GM10248 (cell line): ENCODE measurements at regions not wholly inside any gene's neighbourhood (a gene's known extent, or its start where the extent isn't known, plus 50 kb on each side); places are given as distances from the start of the nearest gene placed in this dataset.

Source experiments
- CTCF ChIA-PET: fragments of 300-600 bp; sonication (Branson Sonifier 250); formaldehyde crosslinking; extraction: SDS; loops from one replicate; lab custom pipeline; 2021; ENCODE audit warnings: antibody characterized with exemption; lab: Yijun Ruan, JAX
- POLR2A ChIA-PET: fragments of 350-650 bp; sonication (Branson Sonifier 250); formaldehyde crosslinking; extraction: SDS; loops from one replicate; lab custom pipeline; 2020; ENCODE audit warnings: antibody characterized with exemption; lab: Yijun Ruan, JAX
- DNase-seq: peaks from one replicate; pipeline ENCODE4 v3.0.0; 2012; ENCODE audit errors: extremely low spot score
- TF ChIP-seq, protein P1 (sequence below): IDR thresholded peaks from 2 replicates; pipeline ENCODE4 v1.5.1; 2012; ENCODE audit warnings: mild to moderate bottlenecking, low read depth; ENCODE audit errors: extremely low read depth, missing control alignments, control extremely low read depth

DNA sequence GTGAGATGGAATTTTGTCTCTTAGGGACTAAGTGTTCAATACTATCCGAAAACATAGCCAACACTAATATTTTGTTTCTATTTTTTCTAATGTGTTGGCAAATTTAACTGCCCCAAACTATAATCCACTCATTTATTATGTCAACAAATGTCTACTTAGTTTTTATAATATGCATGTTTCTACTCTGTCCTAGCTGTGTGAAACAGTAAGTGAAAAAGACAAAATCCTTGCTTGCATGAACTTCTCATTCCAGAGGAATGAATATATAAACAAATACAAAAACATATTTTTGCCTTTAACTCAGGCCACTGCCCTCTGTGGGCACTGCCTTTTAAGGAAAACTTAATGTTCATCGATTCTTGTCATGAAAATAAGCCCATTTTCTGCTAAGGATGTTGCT is 1275.4 kb upstream of the CDH18 start:
- no peak for DNase-seq
- TF ChIP-seq, protein P1, sequence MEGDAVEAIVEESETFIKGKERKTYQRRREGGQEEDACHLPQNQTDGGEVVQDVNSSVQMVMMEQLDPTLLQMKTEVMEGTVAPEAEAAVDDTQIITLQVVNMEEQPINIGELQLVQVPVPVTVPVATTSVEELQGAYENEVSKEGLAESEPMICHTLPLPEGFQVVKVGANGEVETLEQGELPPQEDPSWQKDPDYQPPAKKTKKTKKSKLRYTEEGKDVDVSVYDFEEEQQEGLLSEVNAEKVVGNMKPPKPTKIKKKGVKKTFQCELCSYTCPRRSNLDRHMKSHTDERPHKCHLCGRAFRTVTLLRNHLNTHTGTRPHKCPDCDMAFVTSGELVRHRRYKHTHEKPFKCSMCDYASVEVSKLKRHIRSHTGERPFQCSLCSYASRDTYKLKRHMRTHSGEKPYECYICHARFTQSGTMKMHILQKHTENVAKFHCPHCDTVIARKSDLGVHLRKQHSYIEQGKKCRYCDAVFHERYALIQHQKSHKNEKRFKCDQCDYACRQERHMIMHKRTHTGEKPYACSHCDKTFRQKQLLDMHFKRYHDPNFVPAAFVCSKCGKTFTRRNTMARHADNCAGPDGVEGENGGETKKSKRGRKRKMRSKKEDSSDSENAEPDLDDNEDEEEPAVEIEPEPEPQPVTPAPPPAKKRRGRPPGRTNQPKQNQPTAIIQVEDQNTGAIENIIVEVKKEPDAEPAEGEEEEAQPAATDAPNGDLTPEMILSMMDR: no peak
- POLR2A ChIA-PET: no interaction called here
- CTCF ChIA-PET: no interaction called here

DNA sequence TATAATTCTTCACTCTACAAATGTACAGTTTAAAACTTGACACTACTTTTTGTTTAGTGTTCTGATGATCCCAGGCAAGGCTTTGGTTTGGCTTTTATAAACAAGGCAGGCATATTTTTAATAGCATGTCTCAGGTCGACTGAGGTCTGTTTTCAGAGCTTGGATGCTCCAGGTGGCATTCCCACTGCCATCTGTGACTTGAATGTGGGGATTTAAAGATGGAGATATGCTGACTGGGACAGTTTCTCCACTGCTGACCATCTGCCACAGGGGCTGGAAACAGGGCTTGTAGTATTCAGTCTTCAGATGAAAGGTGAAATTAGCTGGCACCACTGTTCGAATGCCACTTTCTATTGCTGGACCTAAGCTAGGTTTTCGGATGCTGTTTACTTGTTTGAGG is 1266.2 kb upstream of the CDH18 start:
- TF ChIP-seq, protein P1: no peak
- CTCF ChIA-PET: no interaction called here
- POLR2A ChIA-PET: no interaction called here
- no peak for DNase-seq

DNA sequence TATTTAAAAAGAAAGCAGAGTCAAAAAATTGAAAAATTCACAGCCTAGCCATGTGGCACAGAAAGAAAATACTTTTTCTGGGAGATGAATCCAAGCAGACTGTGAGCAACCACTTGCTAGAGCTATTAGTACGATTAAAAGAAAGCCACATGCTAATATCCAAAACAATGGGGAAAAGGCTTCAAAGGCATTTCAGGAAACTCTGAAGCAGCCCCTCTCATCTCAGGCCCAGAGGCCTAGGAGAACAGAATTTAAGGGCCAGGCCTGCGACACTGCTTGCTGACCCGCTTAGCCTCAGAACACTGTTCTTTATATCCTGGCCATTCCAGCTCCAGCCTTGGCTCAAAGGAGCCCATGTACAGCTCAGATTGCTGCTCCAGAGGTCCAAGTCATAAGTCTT is 1257.0 kb upstream of the CDH18 start:
- TF ChIP-seq, protein P1: no peak
- no peak for DNase-seq
- ChIA-PET CTCF (no interaction called here), POLR2A (no interaction called here)

DNA sequence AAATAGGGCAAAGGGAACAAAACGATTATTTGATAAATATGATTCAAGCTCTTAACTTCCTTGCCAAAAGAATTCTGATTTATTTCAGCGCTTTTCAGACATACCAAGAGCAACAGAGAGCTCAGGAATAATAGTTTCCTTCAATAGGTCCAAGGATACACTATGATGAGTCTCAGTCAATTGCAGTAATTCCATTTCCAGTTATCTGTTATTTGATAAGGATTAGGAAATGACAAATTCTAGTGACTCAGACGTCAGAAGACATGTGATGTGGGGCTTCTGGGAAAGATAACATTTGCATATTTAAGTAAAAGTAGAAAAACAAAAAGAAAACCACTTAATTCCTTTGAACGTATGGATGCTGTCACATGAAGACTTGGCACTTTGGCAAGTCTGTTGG is 1250.8 kb upstream of the CDH18 start:
- CTCF ChIA-PET: interaction anchor here (1.0 kb wide), 1 partner anchor 15 kb away, joined by 3 read pairs; no protein-coding TSS in a partner anchor
- no peak for DNase-seq
- POLR2A ChIA-PET: no interaction called here
- TF ChIP-seq, protein P1: no peak

DNA sequence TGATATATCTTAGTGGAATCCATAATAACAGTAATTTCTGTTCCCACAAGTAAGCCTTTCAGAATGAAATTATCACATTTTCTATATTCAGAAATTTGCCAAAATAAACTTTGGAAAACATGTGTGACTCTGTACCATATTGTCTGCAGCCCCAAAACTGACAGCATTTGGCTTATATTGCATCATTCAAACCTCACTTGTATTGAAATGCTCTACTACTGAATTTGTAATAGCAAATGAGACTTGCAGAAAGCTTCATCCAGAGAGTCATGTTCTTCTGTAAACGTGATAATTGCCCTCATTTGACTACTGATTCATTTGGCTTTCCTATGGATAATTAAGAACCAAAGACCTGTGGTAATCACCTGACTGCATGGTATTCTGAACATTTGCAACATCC is 1249.5 kb upstream of the CDH18 start:
- TF ChIP-seq, protein P1: no peak
- ChIA-PET POLR2A (no interaction called here), CTCF (no interaction called here)
- no peak for DNase-seq

DNA sequence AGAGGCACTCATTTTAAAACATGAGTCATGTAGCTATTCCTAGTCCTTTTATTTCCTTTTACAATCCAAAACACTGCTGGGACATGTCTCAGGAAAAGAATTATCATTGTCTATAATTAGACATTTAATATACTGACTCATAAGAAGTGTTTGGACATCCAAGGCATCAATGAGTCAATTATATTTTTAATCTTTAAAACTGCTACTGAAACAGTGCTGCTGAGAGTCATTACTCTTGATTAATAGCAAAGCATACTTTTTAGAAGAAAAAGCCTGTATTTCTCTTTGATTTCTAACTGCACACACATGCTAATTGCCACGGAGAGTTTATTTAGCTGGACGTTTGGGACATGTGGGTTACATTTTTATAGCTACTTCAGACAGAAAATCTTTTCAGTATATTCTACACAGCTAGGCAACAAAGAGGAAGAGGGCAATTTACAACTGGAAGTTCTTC is 1249.0 kb upstream of the CDH18 start:
- CTCF ChIA-PET: no interaction called here
- TF ChIP-seq, protein P1: no peak
- no peak for DNase-seq
- POLR2A ChIA-PET: no interaction called here

DNA sequence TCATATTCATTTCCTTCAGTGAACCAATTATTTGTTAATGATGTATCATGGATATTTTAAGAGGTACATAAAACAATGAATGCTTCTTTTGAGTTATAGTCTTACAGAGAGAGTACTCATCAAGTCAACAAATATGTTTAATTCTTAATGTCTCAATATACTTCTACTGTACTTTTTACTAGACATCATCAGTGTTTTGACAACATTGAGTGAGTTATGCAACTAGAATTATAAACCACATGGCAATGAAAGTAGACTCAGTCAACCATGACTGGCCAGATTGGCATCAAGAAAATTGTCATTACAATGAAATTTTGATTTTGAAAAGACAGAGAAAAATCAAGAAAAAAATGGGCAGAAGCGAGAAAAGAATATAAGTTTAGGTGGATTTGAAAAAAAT is 1248.1 kb upstream of the CDH18 start:
- CTCF ChIA-PET: no interaction called here
- no peak for DNase-seq
- TF ChIP-seq, protein P1: no peak
- POLR2A ChIA-PET: no interaction called here
